ENCODE measurements at regions not wholly inside any gene's neighbourhood (a gene's known extent, or its start where the extent isn't known, plus 50 kb on each side); places are given as distances from the start of the nearest gene placed in this dataset.

DNA sequence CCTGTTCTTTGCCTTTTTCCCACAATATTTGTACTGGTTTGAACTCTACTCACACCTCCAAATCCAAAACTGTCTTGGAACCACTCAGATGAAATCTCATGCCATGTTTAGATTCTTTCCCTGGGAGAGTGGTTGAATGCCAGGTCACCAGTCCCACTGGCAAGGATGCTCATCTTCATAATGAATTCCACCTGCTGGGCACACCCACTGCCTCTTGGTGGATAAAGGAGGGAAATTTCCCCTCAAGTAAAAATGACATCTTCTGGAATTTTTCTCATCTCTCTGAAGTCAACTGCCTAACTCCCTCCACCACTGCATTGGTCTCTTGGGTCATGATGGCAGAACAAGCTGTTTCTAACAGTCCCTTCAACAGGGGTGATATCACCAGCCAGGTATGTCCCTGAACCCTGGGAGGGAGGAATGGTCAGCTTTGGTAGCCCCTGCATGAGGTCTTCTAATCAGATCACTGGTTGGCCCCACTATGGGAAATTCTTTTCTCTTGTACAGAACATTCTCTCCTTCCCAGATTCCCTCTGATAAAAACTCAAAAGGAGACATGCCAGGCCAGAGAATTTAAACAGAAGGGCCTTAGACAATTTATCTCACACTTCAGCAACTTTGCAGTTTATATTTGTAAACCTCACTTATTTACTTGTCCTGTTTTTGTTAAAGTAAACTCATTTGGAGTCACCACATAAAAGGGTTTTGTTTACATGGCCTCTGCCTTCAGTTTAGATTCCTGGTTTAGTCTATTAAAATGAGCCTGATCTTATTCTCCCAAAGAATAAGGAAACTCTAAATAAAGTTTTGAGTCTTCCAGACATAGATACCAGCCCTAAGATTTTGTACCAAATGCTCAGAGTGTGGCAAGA, 143.4 kb downstream of the WNT5A start:
- DNase-seq (ENCODE audit: low read depth) = no peak

DNA sequence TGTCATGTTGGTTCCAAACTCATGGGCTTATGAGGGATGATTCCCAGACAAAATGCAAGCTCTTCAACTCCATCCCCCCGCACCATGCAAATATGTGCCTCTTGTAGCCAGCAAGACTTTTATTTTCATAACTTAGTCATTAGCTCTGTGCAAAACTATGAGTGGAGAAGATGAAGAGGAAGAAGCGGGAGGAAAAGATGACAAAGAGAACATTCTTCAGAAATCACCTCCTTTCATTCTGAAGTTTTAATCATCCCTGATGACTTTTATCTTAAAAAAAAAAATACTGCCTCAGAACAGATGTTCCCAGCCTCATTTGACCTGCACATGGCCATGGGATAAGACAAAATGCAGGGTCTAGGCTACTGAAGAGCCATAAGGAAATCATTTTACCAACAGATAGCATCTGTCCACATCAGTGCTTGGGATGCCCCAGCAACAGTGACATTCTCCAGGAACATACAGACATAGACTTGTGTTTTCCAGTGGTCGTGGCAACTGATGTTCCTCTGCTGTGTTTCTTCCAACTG, 145.5 kb downstream of the WNT5A start:
- peak; percentile 12 for DNase-seq (ENCODE audit: low read depth)

GRCh38 chr3:55339819-55340218, 147.3 kb downstream of the WNT5A start:
- no peak for DNase-seq (ENCODE audit: low read depth)

DNA sequence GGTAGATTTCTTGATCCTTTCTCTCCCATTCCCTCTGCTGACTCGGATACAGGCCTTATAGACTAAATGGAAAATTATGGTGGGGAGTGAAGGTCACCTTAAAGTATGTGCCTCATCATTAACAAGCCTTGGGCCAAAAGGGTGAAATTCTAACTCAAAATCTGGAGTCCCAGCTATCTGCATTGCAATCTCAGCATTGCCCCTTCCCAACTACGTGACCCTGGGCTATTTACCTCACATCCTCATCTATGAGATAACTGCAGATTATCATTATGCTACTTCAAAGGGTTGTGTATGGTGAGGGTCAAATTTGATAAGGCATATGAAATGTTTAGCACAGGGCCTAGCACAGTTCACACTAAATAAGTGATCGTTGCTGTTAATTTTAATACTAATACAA, 147.7 kb downstream of the WNT5A start:
- no peak for DNase-seq (ENCODE audit: low read depth)

- DNase-seq (ENCODE audit: low read depth) = no peak
Observed at GRCh38 chr3:55337641-55338180, 149.4 kb downstream of the WNT5A start.

GRCh38 chr3:55333923-55334322, 153.2 kb downstream of the WNT5A start:
- no peak for DNase-seq (ENCODE audit: low read depth)

DNA sequence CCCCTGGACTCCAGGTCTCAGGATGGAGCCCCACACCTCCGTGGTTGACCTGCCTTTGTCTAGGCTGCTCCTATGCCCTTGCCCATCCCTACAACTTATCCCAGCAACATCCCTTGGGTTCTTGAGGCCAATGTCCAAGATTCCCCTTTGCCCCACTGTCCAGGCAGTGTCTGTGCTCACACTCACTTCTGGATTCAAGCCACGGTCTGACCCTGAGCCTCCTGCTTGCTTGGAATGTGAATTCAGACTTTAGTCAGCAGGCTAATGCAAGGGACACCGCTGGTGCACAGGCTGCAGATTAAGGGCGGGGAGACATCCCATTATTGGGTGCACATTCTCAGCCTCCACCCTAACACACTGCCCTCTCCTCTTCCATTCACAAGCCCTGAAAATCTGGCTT, 154.1 kb downstream of the WNT5A start:
- no peak for DNase-seq (ENCODE audit: low read depth)

DNA sequence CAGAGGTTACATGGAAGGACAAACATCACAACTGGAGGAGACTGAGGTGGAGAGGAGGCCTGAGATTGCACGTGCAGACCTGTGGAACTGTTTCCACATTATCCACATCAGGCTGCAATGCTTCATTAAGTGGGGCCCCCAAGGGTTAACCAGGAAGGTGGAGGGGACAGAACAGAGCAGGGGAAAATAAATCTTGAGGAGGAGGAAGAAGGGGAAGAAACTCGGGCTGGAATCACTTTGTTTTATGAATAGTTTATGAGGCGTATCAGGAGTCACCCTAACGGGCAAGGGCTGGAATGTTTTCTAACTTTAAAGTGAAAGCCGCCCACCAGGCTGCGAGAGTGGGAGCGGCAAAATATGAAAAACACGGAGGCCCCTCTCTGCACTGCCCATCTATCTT, 154.9 kb downstream of the WNT5A start:
- DNase-seq (ENCODE audit: low read depth) = no peak

GRCh38 chr3:55331524-55331923, 155.6 kb downstream of the WNT5A start:
- DNase-seq (ENCODE audit: low read depth) = no peak

GRCh38 chr3:55330756-55331155, 156.3 kb downstream of the WNT5A start:
- no peak for DNase-seq (ENCODE audit: low read depth)

GRCh38 chr3:55330355-55330754, 156.8 kb downstream of the WNT5A start:
- DNase-seq (ENCODE audit: low read depth) = peak; percentile 83

- DNase-seq (ENCODE audit: low read depth) = peak; percentile 58
Observed at GRCh38 chr3:55329849-55330248, 157.3 kb downstream of the WNT5A start.

DNA sequence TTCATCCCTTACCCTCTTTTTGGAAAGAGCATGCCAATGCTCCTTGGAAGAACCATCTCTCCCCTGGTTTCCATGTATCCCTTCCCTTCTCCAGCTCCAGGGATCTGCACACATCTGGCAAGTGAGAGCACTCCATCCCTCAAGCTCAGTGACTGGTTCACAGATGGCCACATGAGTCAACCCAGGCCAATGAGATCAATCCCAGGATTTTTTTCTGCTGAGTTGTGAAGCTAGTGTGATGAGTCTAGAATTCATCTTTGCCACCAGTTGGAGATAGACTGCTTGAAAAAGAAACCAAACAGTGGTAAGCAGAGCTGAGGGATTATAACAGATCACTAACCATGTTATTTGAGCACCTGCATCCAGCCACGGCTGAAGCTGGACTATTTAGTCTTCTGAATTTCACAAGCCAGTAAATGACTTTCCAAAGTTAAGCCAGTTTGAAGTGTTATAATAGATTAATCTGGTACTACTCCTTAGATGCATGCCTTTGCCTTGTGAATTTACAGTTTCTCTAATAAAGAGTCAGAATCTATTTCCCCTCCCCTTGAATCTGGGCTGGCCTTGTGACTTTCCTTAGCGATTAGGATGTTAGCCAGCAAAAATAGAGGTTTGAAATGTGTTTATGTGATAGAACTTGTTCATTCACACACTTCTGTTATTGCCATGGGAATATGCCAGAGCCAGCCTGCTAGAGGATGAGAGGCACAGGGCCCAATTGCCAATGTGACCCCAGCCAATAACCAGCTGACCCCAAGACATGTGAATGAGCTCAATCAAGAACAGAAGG, 159.8 kb downstream of the WNT5A start:
- peak; percentile 65 for DNase-seq (ENCODE audit: low read depth)

- DNase-seq (ENCODE audit: low read depth) = no peak
Observed at GRCh38 chr3:55322638-55323037, 164.5 kb downstream of the WNT5A start.

DNA sequence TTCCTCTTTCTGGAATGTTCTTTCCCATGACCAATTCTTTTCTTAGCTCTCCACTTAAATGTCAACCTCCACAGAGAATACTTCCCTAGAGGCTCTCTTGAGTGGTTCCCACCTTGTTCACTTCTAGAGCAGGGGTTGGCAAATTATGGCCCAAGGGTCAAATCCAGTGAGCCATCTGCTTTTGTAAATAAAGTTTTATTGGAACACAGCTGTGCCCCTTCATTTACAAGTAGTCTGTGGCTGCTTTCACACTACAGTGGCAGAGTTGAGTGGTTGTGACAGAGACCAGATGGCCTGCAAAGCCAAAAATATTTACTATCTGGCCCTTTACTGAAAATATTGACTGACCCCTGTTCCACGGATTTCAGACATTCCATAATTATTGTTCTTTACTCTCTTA, 166.2 kb downstream of the WNT5A start:
- DNase-seq (ENCODE audit: low read depth) = no peak

DNA sequence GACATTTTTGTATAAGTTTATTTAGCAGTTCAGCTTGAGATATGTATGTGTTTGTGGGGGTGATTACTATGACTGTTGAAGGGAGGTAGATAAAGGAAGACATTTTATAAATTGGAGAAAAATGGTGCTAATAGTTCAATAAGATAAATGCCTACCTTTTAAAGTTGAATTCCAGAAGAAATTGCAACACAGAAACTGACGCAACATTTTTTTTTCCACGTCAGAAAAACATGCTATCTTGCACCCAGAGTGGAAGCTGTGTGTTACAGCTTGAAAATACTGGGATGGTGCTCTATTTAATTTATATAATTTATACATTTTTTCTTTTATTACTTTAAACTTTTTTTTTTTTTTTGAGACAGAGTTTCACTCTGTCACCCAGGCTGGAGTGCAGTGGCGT, 171.7 kb downstream of the WNT5A start:
- DNase-seq (ENCODE audit: low read depth) = no peak

DNA sequence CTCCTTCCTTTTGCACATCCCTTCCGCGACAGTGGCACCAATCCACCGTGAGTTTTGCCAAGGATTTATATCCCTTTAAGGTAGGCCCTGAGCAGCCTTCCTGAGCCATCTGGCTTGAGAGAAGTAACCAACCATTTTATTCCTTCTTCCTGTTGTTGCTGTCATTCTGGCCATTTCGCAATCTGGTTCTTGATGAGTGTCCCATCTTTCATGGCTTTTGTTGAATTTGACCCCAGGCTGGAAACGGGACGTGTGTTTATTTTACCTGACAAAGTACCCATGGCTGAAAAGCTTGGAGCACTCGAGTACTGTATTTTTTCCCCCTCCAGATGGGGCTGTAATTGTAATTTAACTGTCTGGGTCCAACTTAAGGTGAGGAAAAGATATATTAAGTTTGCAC, 173.4 kb downstream of the WNT5A start:
- peak; percentile 14 for DNase-seq (ENCODE audit: low read depth)

DNA sequence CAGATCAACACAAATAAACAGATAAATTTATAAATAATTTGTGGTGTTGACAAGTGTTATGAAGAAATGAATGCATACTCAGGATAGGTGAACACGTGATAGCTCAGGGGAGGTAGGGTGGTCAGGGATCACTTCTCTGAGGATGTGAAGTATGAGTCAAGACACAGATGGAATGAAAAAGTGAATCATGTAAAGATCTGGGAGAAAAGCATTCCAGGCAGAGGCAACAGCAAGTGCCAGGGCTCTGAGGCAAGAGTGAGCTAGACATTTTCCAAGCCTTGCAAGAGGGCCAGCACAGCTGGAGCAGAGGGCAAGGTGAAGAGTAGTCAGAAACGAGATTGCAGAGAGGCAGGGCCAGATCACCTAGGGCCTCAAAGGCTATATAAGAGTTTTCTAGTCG, 177.8 kb downstream of the WNT5A start:
- DNase-seq (ENCODE audit: low read depth) = no peak

GRCh38 chr3:55307622-55308021, 179.5 kb downstream of the WNT5A start:
- DNase-seq (ENCODE audit: low read depth) = no peak

- no peak for DNase-seq (ENCODE audit: low read depth)
Observed at GRCh38 chr3:55305696-55306485, 181.2 kb downstream of the WNT5A start.

GRCh38 chr3:55300701-55301100, 186.4 kb downstream of the WNT5A start:
- DNase-seq (ENCODE audit: low read depth) = no peak

Measured in myocyte (in vitro differentiated cells).